IPS-NIHi11 (cell line): ENCODE measurements at regions not wholly inside any gene's neighbourhood (a gene's known extent, or its start where the extent isn't known, plus 50 kb on each side); places are given as distances from the start of the nearest gene placed in this dataset.
"Not testable (repeated sequence)": the region's sequence is repeated elsewhere in the genome, so short reads cannot be mapped to it uniquely, and the experiment has no call there.

Source experiments
- DNase-seq: peaks from one replicate; pipeline ENCODE4 v3.0.0; 2012; ENCODE audit warnings: mixed read lengths, low spot score

DNA sequence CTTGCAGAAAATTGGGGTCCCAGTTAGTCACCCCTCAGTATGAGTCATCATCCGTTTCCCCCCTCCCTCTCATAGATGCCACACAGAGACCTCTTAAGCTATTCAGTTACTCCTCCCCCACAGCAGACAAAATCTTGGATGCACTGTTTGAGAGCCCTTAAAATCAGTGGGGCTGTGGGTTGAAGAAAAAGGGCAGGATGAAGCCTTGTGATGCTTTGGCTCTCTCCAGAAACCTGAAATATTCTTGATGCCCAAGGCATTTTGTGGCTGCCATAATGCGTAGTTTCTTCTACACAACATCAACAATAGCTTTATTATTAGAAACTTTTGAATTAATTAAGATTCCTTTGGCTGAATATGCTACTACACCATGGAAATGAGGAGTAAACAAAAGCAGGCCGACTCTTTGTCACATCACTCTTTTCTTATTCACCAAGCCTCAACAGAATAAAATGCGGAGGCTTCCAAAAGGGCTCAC lies 133.8 kb downstream of the MRPS30 start:
- DNase-seq, result peak; percentile 35

DNA sequence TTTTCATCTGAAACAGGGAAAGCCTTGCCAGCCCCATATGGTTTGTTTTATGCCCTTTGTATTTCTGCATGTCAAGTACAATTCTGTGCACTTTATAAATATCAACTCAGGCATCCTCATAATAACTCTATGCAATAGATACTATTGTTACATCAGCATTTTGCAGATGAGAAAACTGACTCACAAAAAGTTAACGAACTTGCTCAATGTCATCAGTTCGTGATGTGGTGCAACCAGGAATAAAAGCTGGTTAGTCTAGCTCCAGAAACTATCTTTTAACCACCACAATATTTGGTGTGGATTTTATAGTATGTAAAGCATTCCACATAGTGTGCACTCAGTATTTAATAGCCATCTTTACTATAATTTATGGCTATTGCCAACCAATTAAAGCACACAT lies 134.9 kb downstream of the MRPS30 start:
- no peak for DNase-seq

DNA sequence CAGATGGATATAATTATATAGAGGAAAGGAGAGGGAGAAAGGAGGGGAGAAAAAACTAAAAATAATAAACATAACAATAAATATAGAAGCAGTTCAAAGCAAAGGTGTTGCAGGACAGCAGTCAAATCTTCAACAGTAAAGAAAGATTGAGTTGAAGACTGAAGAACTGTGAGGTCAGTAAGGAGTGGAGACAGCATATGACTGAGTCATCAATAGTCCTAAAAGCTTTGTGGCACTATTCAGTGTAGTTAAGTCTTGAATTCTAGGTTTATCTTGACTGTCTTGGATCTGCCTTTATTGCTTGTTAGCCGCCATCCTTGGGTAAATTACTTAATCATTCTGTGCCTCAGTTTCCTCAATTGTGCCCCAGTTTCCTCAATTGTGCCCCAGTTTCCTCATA lies 137.0 kb downstream of the MRPS30 start:
- DNase-seq, result no peak

DNA sequence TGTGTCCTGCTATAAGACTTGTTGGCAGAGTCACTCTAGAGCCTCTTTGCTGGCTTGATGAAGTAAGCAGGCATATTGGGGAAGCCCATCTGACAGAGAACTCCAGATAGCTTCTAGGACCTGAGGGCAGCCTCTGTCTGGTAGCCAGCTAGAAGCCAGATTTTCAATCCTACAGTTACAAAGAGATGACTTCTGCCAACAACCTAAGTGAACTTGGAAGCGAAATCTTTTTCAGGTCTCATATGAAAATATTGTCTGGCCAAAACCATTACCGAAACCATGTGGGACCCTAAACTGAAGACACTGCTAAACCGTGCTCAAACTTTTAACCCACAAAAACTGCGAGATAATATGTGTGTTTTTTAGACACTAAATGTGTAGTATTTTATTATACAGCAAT lies 140.9 kb downstream of the MRPS30 start:
- DNase-seq, result no peak

DNA sequence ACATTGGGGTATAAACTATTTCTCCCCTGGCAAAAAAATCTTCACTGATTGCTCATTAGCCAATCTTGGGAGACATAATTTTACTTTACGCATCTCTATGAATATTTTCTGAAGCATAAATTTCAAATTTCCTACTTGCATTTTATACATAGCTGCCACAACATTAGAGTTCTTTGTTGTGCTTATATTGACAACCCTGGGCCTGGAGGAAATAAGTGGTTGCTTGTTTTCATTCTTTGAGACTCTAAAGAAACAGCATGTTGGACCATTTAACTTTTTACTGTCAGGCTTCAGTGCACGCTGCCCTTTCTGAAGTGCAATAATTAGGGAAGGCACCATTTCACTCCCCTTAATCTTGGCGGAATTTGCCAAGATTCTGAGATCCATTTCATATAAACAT lies 142.6 kb downstream of the MRPS30 start:
- no peak for DNase-seq

DNA sequence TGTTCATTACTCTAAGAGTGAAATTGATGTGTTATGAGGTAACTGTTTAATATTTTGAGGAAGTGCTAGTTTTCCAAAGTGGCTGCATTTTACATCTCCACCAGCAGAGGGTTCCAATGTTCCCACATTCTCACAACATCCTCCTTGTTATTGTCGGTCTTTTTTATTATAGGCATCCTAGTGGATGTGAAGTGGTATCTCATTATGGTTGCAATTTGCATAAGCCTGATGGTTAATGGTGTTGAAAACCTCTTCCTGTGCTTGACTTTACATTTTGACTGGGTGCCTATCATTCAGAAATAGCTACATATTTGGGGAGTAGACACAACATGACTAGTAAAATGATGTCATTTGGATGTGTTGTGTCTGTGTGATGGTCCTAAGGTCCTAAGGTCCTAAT lies 143.6 kb downstream of the MRPS30 start:
- peak; percentile 27 for DNase-seq

DNA sequence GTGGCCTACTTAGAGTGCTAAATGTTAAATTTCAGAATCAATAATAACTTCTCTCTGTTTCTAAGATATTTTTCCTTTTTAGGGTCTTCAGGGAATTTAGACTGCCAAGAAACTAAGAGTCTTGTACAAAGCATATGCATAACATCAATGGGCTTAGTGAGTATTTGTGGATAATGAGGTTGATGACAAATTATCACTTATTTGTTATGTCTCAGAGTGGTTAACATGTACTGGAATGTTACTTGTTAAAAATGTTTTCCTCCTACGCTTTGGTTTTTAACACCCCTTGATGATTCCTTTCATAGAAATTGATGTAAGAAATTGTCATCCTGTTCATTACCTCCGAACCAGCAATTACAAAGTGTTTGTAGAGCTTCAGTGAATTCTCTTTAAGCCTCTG lies 144.3 kb downstream of the MRPS30 start:
- no peak for DNase-seq

DNA sequence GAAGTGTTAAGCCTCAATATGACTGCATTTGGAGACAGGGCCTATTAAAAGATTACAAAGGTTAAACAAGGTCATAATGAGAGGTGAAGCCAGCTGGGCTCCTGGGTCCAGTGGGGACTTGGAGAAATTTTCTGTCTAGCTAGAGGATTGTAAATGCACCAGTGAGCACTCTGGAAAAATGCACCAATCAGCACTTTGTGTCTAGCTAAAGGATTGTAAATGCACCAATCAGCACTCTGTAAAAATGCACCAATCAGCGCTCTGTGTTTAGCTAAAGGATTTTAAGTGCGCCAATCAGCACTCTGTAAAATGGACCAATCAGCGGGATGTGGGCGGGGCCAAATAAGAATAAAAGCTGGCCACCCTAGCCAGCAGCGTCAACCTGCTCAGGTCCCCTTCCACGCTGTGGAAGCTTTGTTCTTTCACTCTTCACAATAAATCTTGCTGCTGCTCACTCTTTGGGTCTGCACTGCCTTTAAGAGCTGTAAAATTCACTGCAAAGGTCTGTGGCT lies 150.3 kb downstream of the MRPS30 start:
- not testable (repeated sequence) for DNase-seq

DNA sequence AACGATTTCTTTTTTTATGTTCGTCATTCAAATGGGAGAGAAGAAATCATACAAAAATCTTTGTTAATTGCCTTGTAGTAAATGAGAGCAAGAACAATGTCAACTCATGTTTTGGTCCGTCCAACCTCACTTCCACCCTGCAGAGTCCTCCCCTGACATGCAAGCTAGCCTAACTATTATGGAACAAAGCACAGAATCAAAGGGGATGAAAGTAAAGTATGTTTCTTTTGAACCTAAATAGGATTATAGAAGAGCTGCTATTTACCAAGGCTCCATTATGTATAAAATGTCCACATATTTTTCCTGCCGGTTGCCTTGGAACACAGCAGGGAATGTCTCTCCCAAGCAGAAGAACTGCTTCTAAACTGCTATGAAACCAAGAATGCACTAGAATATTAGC lies 161.1 kb downstream of the MRPS30 start:
- no peak for DNase-seq

DNA sequence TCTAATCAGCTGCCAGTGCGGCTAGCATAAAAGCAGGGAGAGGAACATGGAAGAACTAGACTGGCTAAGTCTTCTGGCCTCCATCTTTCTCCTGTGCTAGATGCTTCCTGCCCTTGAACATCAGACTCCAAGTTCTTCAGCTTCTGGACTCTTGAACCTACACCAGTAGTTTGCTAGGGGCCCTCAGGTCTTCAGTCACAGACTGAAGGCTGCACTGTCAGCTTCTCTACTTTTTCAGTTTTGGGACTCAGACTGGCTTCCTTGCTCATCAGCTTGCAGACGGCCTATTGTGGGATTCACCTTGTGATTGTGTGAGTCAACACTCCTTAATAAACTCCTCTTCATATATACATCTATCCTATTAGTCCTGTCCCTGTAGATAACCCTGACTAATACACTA lies 162.2 kb downstream of the MRPS30 start:
- not testable (repeated sequence) for DNase-seq

DNA sequence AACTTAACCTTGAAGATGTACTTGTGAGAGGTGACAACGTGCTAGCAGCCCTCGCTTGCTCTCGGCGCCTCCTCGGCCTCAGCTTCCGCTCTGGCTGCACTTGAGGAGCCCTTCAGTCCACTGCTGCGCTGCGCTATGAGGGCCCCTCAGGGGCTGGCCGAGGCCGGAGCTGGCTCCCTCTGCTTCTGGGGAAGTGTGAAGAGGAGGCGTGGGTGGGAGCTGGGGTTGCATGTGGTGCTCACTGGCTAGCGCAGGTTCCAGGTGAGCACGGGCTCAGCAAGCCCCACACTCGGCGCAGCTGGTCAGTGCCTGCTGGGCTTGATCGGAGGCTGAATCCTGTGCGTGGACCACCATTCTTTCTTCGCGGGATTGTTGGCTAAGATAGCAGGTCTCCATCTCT lies 166.1 kb downstream of the MRPS30 start:
- DNase-seq, result no peak

DNA sequence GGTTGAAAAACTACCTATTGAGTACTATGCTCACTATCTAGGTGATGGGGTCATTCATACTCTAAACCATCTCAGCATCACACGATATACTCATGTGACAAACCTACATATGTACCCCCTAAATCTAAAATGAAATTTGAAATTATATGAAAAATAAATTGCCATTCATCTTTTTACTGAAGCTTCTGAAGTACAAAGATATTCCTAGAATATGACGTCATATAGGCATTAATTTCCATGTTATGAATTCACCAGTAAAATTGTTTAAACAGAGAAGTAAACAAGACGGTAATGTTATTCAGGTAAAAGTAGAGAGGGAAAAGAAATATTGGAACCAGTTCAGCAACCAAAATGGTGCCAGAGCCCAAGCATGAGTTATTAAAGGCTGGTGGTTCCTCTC lies 173.0 kb downstream of the MRPS30 start:
- DNase-seq, result no peak

DNA sequence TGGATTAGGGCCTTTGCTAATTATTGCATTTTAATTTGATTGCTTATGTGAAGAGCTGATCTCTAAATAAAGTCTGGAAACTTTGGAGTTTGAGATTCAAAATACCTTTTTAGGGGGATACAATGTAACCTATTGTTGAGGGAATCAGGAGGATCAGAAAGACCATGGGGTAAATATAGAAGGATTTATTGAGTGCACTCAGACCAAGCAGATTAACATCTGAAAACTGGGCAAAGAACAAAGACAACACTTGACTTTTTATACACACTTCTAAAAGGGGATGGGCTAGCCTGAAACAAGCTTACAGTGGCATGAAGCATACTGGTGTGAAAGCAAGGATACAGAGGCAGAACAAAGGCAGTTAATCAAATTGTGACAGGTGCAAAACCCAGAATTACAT lies 174.3 kb downstream of the MRPS30 start:
- no peak for DNase-seq

DNA sequence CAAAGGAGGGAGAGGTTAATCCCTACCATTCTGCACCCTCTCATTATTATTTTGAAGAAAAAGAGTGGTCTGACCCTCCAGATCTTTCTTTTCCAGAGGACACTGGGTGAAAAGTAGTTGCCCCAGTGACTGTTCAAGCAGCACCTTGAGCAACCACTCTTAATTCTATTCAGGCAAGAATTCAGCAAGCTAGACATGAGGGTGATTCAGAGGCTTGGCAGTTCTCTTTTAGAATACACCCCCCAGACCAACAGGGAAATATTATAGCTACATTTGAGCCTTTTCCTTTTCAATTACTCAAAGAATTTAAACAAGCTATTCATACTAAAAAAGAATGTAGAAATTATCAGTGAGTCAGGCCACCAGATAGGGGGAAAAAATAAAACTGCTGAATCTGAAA lies 178.3 kb downstream of the MRPS30 start:
- no peak for DNase-seq

DNA sequence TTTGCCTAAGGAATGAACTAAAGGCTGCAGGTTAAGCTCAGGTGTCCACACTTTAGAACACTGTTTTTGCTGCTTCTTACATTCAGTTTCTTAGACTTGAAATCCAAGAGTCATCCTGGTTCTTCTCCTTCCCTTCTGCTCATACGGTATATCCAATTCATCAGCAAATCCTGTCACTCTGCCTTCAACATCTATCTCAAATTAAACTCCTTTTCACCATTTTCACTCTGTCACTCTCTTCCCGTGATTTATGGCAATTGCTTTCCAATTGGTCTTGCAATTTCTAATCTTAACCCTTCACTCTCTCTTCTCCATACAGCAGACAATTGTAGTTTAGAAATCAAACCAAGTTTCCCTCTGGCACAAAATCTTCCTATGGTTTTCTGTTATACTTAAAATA lies 182.9 kb downstream of the MRPS30 start:
- no peak for DNase-seq

DNA sequence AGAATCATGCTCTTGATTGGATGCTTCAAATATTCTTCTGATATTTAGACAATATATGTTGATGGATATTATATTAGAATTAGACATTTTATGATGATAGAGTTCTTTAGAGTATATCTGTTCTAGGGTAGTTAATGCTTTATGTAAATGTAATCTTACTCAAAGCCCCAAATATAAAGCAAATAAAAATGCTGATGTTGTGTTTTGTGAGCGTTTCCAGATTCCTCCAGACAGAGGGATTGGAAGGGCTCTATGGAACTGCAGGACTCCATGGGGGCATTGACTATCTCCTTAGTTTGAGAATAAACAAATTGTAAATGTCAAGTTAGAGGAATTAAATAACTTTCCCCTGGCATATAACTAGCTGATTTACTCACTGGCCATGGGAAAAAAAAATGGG lies 184.5 kb downstream of the MRPS30 start:
- DNase-seq, result no peak

DNA sequence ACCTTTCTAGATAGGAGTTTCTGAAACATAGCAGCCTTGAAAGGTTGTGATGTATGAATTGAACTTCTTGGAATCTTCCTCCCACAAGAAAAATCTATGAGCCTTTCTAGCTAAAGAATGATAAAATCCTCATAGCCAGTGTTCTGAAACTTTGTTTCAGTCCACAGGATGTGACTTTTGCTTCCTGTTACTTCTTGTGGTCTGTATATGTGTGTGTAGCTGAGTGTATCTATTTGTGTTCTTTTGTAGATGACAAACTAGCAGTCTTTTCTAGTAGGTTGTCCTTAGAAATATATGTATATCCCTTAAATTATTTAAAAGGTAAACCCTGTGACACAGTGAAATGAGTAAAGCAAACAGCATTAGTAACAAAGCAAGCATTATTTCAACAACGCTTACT lies 188.8 kb downstream of the MRPS30 start:
- no peak for DNase-seq

DNA sequence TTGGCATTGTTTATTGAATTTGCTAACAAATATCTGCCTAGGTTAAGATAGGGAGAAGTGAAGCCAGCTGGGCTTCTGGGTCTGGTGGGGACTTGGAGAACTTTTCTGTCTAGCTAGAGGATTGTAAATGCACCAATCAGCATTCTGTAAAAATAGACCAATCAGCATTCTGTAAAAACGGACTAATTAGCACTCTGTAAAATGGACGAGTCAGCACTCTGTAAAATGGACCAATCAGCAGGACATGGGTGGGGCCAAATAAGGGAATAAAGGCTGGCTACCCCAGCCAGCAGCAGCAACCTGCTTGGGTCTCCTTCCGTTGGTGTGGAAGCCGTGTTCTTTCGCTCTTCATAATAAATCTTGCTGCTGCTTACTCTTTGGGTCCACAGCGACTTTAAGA lies 198.4 kb downstream of the MRPS30 start:
- DNase-seq, result not testable (repeated sequence)

DNA sequence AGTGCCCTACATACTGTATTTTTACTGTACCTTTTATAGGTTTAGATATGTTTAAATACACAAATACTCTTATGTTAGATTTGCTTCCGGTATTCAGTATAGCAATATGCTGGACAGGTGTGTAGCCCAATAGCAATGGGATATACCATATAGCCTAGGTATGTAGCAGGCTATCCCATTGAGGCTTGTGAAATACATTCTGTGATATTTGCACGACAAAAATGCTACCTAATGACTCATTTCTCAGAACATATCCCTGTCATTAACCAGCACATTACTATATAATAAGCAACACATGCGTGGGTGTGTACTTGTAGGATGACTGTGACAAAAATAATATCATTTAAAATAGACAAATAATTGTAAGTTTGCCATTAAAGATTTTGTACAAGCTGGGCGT lies 208.8 kb downstream of the MRPS30 start:
- no peak for DNase-seq

DNA sequence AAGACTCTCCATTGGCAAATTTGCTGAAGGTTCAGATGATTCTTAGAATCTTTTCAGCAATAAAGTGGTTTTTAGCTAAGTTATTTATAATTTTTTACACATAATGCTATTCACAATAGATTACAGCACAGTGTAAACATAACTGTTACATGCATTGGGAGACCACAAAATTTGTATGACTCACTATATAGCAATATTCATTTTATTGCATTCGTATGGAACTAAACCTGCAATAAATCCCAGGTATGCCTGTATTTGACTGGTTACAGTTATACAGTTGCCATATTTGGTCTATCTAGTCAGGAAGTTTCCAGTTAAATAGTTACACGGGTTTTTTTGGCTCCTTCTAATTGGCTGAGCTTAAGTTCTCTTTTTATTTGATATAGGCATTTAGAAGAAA lies 220.8 kb downstream of the MRPS30 start:
- DNase-seq, result no peak

DNA sequence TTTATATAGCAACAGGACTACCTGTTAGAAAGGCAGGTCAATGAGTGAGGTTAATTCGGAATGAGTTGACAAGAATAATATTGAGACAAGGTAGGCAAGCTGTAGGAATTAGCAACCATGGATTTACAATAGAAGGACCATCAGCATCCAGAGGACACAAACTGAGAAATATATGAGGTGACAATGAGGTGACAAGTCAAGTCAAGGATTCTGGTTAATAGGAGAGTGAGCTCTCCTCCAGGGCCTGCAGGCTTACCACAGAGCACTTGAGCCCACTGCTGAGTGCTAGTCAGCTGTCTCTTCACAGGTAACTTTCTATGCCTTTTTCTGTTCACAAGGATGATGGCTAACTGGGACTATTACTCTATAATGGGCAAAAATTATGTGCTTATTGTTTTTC lies 227.2 kb downstream of the MRPS30 start:
- no peak for DNase-seq

DNA sequence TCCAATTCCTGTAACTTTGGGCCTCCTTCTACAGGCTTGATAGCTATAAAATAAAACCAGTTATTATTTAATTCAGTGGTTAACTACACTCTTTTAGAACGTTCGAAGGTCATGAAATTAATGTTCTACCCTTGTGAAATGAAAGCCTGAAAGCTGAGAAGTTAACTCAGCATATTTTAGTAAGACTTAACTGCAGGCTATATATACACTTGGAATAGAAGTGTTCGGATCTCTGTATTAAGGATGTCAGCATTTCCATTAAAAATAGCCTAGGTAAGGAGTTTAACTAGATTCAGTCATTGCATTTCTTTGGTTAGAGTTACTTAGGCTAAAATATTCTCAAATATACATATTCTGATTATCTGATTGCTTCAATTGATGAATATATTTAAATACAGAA lies 229.2 kb downstream of the MRPS30 start:
- DNase-seq, result no peak

DNA sequence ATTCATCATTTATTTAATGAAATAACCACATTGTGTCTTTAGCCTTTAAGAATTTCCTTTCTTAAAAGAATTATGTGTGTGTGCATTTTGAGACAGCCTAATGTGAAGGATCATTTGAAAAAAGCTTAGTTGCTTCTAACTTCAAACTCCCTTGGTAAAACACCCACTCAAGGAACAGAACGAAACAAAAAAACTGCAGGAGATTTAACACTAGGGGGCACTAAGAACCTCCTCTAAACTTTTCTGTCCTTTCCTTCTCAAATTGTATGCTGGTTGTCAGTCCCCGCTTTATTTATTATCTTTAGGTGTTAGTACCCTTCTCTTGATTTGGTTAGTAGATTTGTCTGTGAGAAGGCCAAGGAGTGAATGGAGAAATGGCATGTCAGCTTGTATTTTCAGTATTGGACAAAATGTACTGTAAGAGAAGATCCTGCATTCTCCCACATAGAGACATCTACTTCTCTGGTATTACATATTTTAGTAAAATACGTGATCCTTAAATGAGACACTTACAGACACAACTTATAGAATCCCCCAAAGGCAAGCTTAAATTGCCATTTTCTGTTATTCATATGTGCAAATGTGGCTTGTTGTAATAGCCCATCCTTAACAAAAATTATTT lies 229.7 kb downstream of the MRPS30 start:
- DNase-seq, result peak; percentile 55

DNA sequence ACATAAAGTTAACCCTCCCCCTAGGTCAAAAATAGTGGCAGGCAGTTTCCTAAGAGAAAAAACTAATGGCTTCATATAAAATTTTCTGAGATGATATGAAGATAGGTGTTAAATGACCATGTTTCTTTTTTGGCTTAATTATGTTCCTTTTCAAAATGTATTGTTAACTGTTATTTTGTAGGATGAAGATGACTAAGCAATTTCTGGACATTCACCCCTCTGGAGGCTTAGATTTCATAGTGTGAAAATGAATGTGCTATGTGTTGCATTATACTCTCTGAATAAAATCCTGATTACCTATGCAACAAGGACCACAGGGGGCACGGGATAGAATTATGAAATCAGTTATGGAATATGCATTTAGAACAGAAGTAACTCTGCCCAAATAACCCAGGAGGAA lies 233.5 kb downstream of the MRPS30 start:
- no peak for DNase-seq

DNA sequence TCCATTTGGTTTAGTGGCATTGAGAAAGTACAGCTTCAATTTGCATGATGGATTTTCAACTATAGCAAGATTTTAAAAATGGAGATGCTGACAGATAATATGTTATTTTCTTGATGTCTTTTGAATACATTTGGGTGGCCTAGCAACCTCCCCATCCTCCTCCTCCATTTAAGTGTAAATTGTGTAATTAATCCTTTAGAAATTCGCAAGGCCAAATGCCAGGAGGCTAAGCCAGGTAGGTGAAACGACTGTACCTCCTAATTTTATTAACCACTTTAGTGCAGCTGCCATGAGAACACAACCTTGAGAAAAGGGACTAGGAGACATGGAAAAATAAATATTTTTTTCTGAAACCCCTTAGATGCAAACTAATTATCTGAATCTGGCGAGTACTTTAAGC lies 248.8 kb downstream of the MRPS30 start:
- DNase-seq, result no peak
